C4-2B (cell line): ENCODE measurements at regions not wholly inside any gene's neighbourhood (a gene's known extent, or its start where the extent isn't known, plus 50 kb on each side); places are given as distances from the start of the nearest gene placed in this dataset.

ENCODE experiments used
- CTCF ChIP-seq: fragments of 450-650 bp; conservative IDR thresholded peaks from 2 replicates; pipeline ENCODE4 v1.5.1; 2017; ENCODE audit warnings: mild to moderate bottlenecking
- ZFX ChIP-seq: fragments of 450-650 bp; IDR thresholded peaks from 2 replicates; pipeline ENCODE4 v1.6.1; 2017

- no peak for TF ChIP-seq CTCF
- TF ChIP-seq ZFX, result no peak
Observed at GRCh38 chr5:143987264-143987663, 175.3 kb downstream of the HMHB1 start.
